OCI-LY3 (cell line): ENCODE measurements at regions not wholly inside any gene's neighbourhood (a gene's known extent, or its start where the extent isn't known, plus 50 kb on each side); places are given as distances from the start of the nearest gene placed in this dataset.

Experiments used
- H2AFZ ChIP-seq: fragments of 200-600, 300-600 bp; shearing (Covaris generic); 2 replicates; pipeline ENCODE4 v1.6.0; 2014; ENCODE audit warnings: antibody characterized with exemption, low read depth, low read length
- H3K27ac ChIP-seq: fragments of 200-600, 300-600 bp; sonication (generic); 2 replicates; pipeline ENCODE4 v1.5.1; 2014; ENCODE audit warnings: mild to moderate bottlenecking, low read length, moderate library complexity, mixed read lengths
- H3K27me3 ChIP-seq: fragments of 200-600, 300-600 bp; sonication (generic); 2 replicates; pipeline ENCODE4 v1.6.1; 2014; ENCODE audit warnings: low read depth, low read length, mixed read lengths
- H3K36me3 ChIP-seq: fragments of 200-600, 300-600 bp; sonication (generic); replicated peaks from 2 replicates; pipeline ENCODE3; 2014; ENCODE audit warnings: low read depth, low read length, mixed read lengths
- H3K4me1 ChIP-seq: fragments of 300-600, 200-600 bp; sonication (generic); 2 replicates; pipeline ENCODE4 v1.6.1; 2014; ENCODE audit warnings: low read length, mixed read lengths
- H3K4me2 ChIP-seq: fragments of 200-600, 300-600 bp; sonication (generic); 2 replicates; pipeline ENCODE4 v1.6.1; 2014; ENCODE audit warnings: low read length, mixed read lengths
- H3K4me3 ChIP-seq: fragments of 300-600, 200-600 bp; sonication (generic); 2 replicates; pipeline ENCODE4 v1.5.1; 2014; ENCODE audit warnings: antibody characterized with exemption, mild to moderate bottlenecking, low read length, moderate library complexity
- H3K79me2 ChIP-seq: fragments of 300-600, 200-600 bp; shearing (Covaris generic); 2 replicates; pipeline ENCODE4 v1.6.1; 2014; ENCODE audit warnings: mild to moderate bottlenecking, low read length, mixed read lengths
- H3K9ac ChIP-seq: fragments of 300-600, 200-600 bp; shearing (Covaris generic); 2 replicates; pipeline ENCODE4 v1.6.0; 2014; ENCODE audit warnings: mild to moderate bottlenecking, low read length, moderate library complexity
- H3K9me3 ChIP-seq: fragments of 200-600, 300-600 bp; shearing (Covaris generic); 2 replicates; pipeline ENCODE4 v1.6.1; 2014; ENCODE audit warnings: low read length, mixed read lengths; ENCODE audit not compliant: insufficient read depth
- H4K20me1 ChIP-seq: fragments of 200-600, 300-600 bp; sonication (generic); 2 replicates; pipeline ENCODE4 v1.6.1; 2016; ENCODE audit warnings: low read length, mixed read lengths; ENCODE audit not compliant: insufficient read depth
- CTCF ChIP-seq: fragments of 200-600, 300-600 bp; sonication (generic); IDR thresholded peaks from 2 replicates; pipeline ENCODE4 v1.5.1; 2014; ENCODE audit warnings: antibody characterized with exemption, low read length, low read depth
- EZH2phosphoT487 ChIP-seq: fragments of 200-600 bp; shearing (Covaris generic); IDR thresholded peaks from 2 replicates; pipeline ENCODE4 v1.6.1; 2018; ENCODE audit warnings: antibody characterized with exemption, mixed run types, low read depth

- no peak overlapping the region for H3K4me2 ChIP-seq
- no peaks in the 10 kb centered on the region for H3K79me2 ChIP-seq
- no peak overlapping the region for H3K4me3 ChIP-seq
- no peaks in the 10 kb centered on the region for H4K20me1 ChIP-seq
- H2AFZ ChIP-seq: no peak overlapping the region
- H3K27me3 ChIP-seq: no peaks in the 10 kb centered on the region
- peaks cover 13% of the 10 kb centered on the region; the same call in 1 of the 2 replicates for H3K9me3 ChIP-seq
- H3K36me3 ChIP-seq: peaks cover 15% of the 10 kb centered on the region
- H3K9ac ChIP-seq: no peak overlapping the region
- TF ChIP-seq CTCF: no peak
- no peak for TF ChIP-seq EZH2phosphoT487
- peaks cover 34% of the 10 kb centered on the region for H3K4me1 ChIP-seq
- H3K27ac ChIP-seq: no peak overlapping the region
Observed at GRCh38 chr3:31439890-31440750, 92.6 kb upstream of the STT3B start.

- Histone ChIP-seq H3K27me3 (no peaks in the 10 kb centered on the region), H3K4me1 (peaks cover 34% of the 10 kb centered on the region), H3K9me3 (peaks cover 13% of the 10 kb centered on the region; the same call in 1 of the 2 replicates), H3K4me3 (no peak overlapping the region), H3K9ac (no peak overlapping the region), H4K20me1 (no peaks in the 10 kb centered on the region), H3K4me2 (no peak overlapping the region), H3K79me2 (no peaks in the 10 kb centered on the region), H3K36me3 (peaks cover 14% of the 10 kb centered on the region), H3K27ac (no peak overlapping the region), H2AFZ (no peak overlapping the region)
- TF ChIP-seq EZH2phosphoT487 (no peak), CTCF (no peak)
Observed at GRCh38 chr3:31440878-31441277, 91.8 kb upstream of the STT3B start.

- Histone ChIP-seq H3K9ac (no peak overlapping the region), H3K9me3 (no peaks in the 10 kb centered on the region), H3K36me3 (no peaks in the 10 kb centered on the region), H3K4me1 (peaks cover 37% of the 10 kb centered on the region), H3K79me2 (no peaks in the 10 kb centered on the region), H3K4me2 (peak overlapping the region; percentile 28), H3K27ac (peak overlapping the region; percentile 8; the same call in 1 of the 2 replicates), H4K20me1 (no peaks in the 10 kb centered on the region), H3K27me3 (no peaks in the 10 kb centered on the region), H2AFZ (peak overlapping the region; percentile 75), H3K4me3 (0 out of 2 replicates have a peak overlapping the region, but pooled peaks have one; percentile 5)
- no peak for TF ChIP-seq CTCF
- no peak for TF ChIP-seq EZH2phosphoT487
Observed at GRCh38 chr3:31442755-31443154, 90.0 kb upstream of the STT3B start.

GRCh38 chr3:31444220-31445142 lies 88.2 kb upstream of the STT3B start:
- H2AFZ ChIP-seq: no peak overlapping the region

More at GRCh38 chr3:31444220-31445142, 88.2 kb upstream of the STT3B start:
- H3K4me1 ChIP-seq: peaks cover 55% of the 10 kb centered on the region
- H3K4me3 ChIP-seq: no peak overlapping the region
- no peaks in the 10 kb centered on the region for H4K20me1 ChIP-seq
- H3K9ac ChIP-seq: no peak overlapping the region
- TF ChIP-seq EZH2phosphoT487: no peak
- TF ChIP-seq CTCF: no peak
- peaks cover 3% of the 10 kb centered on the region; the same call in 1 of the 2 replicates for H3K9me3 ChIP-seq
- H3K79me2 ChIP-seq: no peaks in the 10 kb centered on the region
- H3K4me2 ChIP-seq: no peak overlapping the region
- peaks cover 7% of the 10 kb centered on the region for H3K36me3 ChIP-seq
- no peak overlapping the region for H3K27ac ChIP-seq
- H3K27me3 ChIP-seq: no peaks in the 10 kb centered on the region
